Osteocyte (in vitro differentiated cells): ENCODE measurements at regions not wholly inside any gene's neighbourhood (a gene's known extent, or its start where the extent isn't known, plus 50 kb on each side); places are given as distances from the start of the nearest gene placed in this dataset.

ENCODE experiments used
- DNase-seq: peaks from one replicate; pipeline ENCODE4 v3.0.0; 2021; ENCODE audit warnings: mixed read lengths; ENCODE audit not compliant: unreplicated experiment; ENCODE audit errors: extremely low spot score
- H3K27ac Mint-ChIP-seq: one replicate; pipeline ENCODE4 v1.8.0; 2021; ENCODE audit warnings: mild to moderate bottlenecking, mixed read lengths; ENCODE audit not compliant: unreplicated experiment
- H3K27me3 Mint-ChIP-seq: one replicate; pipeline ENCODE4 v1.8.0; 2021; ENCODE audit warnings: mixed read lengths; ENCODE audit not compliant: unreplicated experiment
- H3K36me3 Mint-ChIP-seq: one replicate; pipeline ENCODE4 v1.8.0; 2021; ENCODE audit warnings: mixed read lengths; ENCODE audit not compliant: unreplicated experiment
- H3K4me1 Mint-ChIP-seq: one replicate; pipeline ENCODE4 v1.8.0; 2021; ENCODE audit warnings: mixed read lengths; ENCODE audit not compliant: unreplicated experiment
- H3K4me3 Mint-ChIP-seq: one replicate; pipeline ENCODE4 v1.8.0; 2021; ENCODE audit warnings: mild to moderate bottlenecking, moderate library complexity, mixed read lengths; ENCODE audit not compliant: unreplicated experiment
- H3K9me3 Mint-ChIP-seq: one replicate; pipeline ENCODE4 v1.8.0; 2021; ENCODE audit warnings: mixed read lengths; ENCODE audit not compliant: unreplicated experiment
- CTCF ChIP-seq: fragments of 200-600 bp; sonication (generic); IDR thresholded peaks from 2 replicates; pipeline ENCODE4 v1.5.0; 2021; ENCODE audit warnings: antibody characterized with exemption, mild to moderate bottlenecking, moderate library complexity

GRCh38 chr22:22796724-22797123 lies 90.9 kb upstream of the IGLL5 start:
- TF ChIP-seq CTCF = no peak
- H3K27me3 Mint-ChIP-seq = peaks cover 6% of the 10 kb centered on the region

GRCh38 chr22:22798232-22798616 lies 89.4 kb upstream of the IGLL5 start:
- Mint-ChIP-seq H3K36me3 (no peaks in the 10 kb centered on the region), H3K9me3 (no peaks in the 10 kb centered on the region), H3K27ac (no peak overlapping the region), H3K27me3 (peaks cover 15% of the 10 kb centered on the region), H3K4me1 (no peaks in the 10 kb centered on the region), H3K4me3 (no peak overlapping the region)
- no peak for TF ChIP-seq CTCF
- no peak for DNase-seq

More at GRCh38 chr22:22796724-22797123, 90.9 kb upstream of the IGLL5 start:
- Mint-ChIP-seq H3K9me3 (no peaks in the 10 kb centered on the region), H3K4me1 (no peaks in the 10 kb centered on the region), H3K27ac (no peak overlapping the region), H3K36me3 (no peaks in the 10 kb centered on the region), H3K4me3 (no peak overlapping the region)
- no peak for DNase-seq

- Mint-ChIP-seq H3K4me1 (no peaks in the 10 kb centered on the region), H3K36me3 (no peaks in the 10 kb centered on the region), H3K27ac (no peak overlapping the region), H3K4me3 (no peak overlapping the region), H3K9me3 (no peaks in the 10 kb centered on the region), H3K27me3 (peaks cover 19% of the 10 kb centered on the region)
- DNase-seq = no peak
- no peak for TF ChIP-seq CTCF
Observed at GRCh38 chr22:22798716-22799115, 88.9 kb upstream of the IGLL5 start.

- Mint-ChIP-seq H3K4me1 (no peaks in the 10 kb centered on the region), H3K27ac (no peak overlapping the region), H3K9me3 (no peaks in the 10 kb centered on the region), H3K27me3 (peaks cover 21% of the 10 kb centered on the region), H3K36me3 (no peaks in the 10 kb centered on the region), H3K4me3 (no peak overlapping the region)
- TF ChIP-seq CTCF = no peak
- DNase-seq = no peak
Observed at GRCh38 chr22:22799561-22799960, 88.1 kb upstream of the IGLL5 start.

- peaks cover 26% of the 10 kb centered on the region for H3K27me3 Mint-ChIP-seq
- no peaks in the 10 kb centered on the region for H3K4me1 Mint-ChIP-seq
- no peak overlapping the region for H3K4me3 Mint-ChIP-seq
- no peaks in the 10 kb centered on the region for H3K36me3 Mint-ChIP-seq
- no peak overlapping the region for H3K27ac Mint-ChIP-seq
- no peaks in the 10 kb centered on the region for H3K9me3 Mint-ChIP-seq
- no peak for DNase-seq
- no peak for TF ChIP-seq CTCF
Observed at GRCh38 chr22:22800716-22801115, 86.9 kb upstream of the IGLL5 start.
